Activated naive CD8-positive, alpha-beta T cell treated with anti-CD3 and anti-CD28 coated beads, Interleukin-2, amount 10 ng/mL, durations not matched to agents 7 days and 5 days (primary cell): ENCODE measurements at regions not wholly inside any gene's neighbourhood (a gene's known extent, or its start where the extent isn't known, plus 50 kb on each side); places are given as distances from the start of the nearest gene placed in this dataset.

Source experiments
- ATAC-seq: fragments of 150-1000 bp; cut with Tn5 transposase; one replicate; pipeline ENCODE4 v1.10.0; 2021; ENCODE audit warnings: low read depth, moderate library complexity
- POLR2A ChIA-PET: fragments of 350-600 bp; sonication (Branson Sonifier 250); formaldehyde crosslinking; loops from one replicate; lab custom pipeline; 2021; ENCODE audit warnings: antibody characterized with exemption; lab: Charles Lee
- DNase-seq: peaks from one replicate; pipeline ENCODE4 v3.0.0; 2021
- H3K27ac Mint-ChIP-seq: one replicate; pipeline ENCODE4 v1.8.0; 2022; ENCODE audit warnings: mild to moderate bottlenecking, mixed read lengths
- H3K27me3 Mint-ChIP-seq: one replicate; pipeline ENCODE4 v1.8.0; 2022; ENCODE audit warnings: mild to moderate bottlenecking, moderate library complexity, mixed read lengths
- H3K36me3 Mint-ChIP-seq: one replicate; pipeline ENCODE4 v1.8.0; 2021; ENCODE audit warnings: mild to moderate bottlenecking, mixed read lengths
- H3K4me1 Mint-ChIP-seq: one replicate; pipeline ENCODE4 v1.8.0; 2021; ENCODE audit warnings: mixed read lengths
- H3K4me3 Mint-ChIP-seq: one replicate; pipeline ENCODE4 v1.8.0; 2022; ENCODE audit warnings: mild to moderate bottlenecking, moderate library complexity, mixed read lengths
- H3K9me3 Mint-ChIP-seq: one replicate; pipeline ENCODE4 v1.8.0; 2021; ENCODE audit warnings: mixed read lengths

DNA sequence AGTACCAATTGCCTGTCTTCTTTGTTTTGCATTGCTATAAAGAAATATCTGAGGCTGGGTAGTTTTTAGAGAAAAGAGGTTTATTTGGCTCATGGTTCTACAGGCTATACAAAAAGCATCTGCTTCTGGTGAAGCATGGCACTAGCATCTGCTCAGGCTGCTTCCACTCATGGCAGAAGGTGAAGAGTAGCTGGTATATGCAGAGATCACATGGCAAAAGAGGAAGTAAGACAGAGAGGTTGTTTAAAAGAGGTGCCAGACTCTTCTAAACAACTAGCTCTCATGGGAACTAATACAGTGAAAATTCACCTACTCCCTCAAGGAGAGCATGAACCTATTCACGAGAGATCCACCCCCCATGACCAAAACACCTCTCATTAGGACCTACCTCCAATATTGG is 56.7 kb upstream of the GUCA2B start:
- Mint-ChIP-seq H3K9me3 (peaks cover 11% of the 10 kb centered on the region), H3K27me3 (peaks cover 36% of the 10 kb centered on the region), H3K4me1 (no peaks in the 10 kb centered on the region), H3K36me3 (no peaks in the 10 kb centered on the region), H3K27ac (no peak overlapping the region), H3K4me3 (no peak overlapping the region)
- POLR2A ChIA-PET = no interaction called here
- ATAC-seq (no peak), DNase-seq (no peak)

DNA sequence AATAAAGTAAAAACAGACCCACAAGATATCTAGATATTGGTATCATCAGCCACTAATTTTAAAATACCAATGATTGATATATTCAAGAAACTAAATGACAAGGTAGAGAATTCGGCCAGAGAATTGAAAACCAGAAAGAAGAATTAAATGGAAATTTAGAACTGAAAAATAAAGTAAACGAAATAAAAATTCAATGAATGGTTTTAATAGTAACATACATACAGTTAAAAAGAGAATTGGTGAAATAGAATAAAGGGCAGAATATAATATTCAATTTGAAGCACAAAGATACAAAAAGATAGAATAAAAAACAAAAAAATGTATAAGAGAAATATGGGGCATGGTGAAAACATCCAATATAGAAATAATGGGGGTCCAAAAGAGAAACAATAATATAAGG is 64.0 kb upstream of the GUCA2B start:
- peaks cover 19% of the 10 kb centered on the region for H3K27me3 Mint-ChIP-seq
- ATAC-seq = no peak

DNA sequence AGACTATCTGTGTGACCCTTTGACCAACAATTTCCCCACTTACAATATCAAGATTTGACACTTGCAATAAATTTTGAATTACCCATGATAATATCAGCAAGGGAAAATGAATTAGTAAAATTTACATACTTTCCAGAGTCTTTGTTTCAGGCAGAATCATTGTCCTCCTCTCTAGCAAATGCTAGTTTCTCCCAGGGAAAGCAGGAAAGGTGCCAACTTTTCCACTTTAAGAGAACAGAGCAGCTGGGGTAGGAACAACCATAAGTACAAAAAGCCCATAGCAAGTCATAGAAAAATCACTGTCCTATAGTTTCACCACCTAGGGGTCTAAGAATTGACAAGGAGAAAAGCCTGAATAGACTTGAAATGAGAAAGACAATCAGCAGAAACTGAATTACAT is 67.1 kb upstream of the GUCA2B start:
- H3K27ac Mint-ChIP-seq = no peak overlapping the region
- H3K9me3 Mint-ChIP-seq = peaks cover 12% of the 10 kb centered on the region
- H3K4me1 Mint-ChIP-seq = peaks cover 3% of the 10 kb centered on the region
- no peaks in the 10 kb centered on the region for H3K36me3 Mint-ChIP-seq
- ATAC-seq (no peak), DNase-seq (no peak)
- POLR2A ChIA-PET = no interaction called here
- H3K4me3 Mint-ChIP-seq = no peak overlapping the region
- H3K27me3 Mint-ChIP-seq = peaks cover 19% of the 10 kb centered on the region

More for the DNA sequence above, 64.0 kb upstream of the GUCA2B start:
- Mint-ChIP-seq H3K4me1 (peaks cover 3% of the 10 kb centered on the region), H3K9me3 (peaks cover 14% of the 10 kb centered on the region), H3K4me3 (no peak overlapping the region), H3K36me3 (no peaks in the 10 kb centered on the region), H3K27ac (no peak overlapping the region)
- POLR2A ChIA-PET = interaction anchor here (0.6 kb wide), 1 partner anchor 531 kb away, joined by 4 read pairs; no protein-coding TSS in a partner anchor
- DNase-seq = no peak

DNA sequence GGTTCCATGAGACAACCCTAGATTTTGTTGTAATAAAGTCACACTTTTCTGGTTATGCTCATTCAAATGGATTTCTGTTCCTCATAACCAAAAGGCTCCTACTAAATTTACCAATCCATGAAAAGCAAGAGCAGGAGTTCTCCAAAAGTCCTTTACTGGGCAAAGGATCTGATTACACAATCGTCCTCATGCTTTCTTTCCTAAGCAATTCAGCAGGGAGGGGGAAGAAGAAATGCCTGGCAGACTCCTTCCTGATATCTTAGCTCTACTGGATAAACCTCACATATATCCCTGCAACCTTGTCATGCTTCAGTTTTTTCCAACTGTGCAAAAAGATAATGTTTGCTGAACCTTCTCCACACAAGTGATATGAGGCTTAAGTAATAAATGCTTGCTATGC is 67.6 kb upstream of the GUCA2B start:
- POLR2A ChIA-PET = no interaction called here
- DNase-seq = no peak
- Mint-ChIP-seq H3K27me3 (peaks cover 19% of the 10 kb centered on the region), H3K36me3 (no peaks in the 10 kb centered on the region), H3K4me3 (no peak overlapping the region), H3K9me3 (peaks cover 12% of the 10 kb centered on the region), H3K27ac (no peak overlapping the region), H3K4me1 (peaks cover 3% of the 10 kb centered on the region)
- no peak for ATAC-seq

DNA sequence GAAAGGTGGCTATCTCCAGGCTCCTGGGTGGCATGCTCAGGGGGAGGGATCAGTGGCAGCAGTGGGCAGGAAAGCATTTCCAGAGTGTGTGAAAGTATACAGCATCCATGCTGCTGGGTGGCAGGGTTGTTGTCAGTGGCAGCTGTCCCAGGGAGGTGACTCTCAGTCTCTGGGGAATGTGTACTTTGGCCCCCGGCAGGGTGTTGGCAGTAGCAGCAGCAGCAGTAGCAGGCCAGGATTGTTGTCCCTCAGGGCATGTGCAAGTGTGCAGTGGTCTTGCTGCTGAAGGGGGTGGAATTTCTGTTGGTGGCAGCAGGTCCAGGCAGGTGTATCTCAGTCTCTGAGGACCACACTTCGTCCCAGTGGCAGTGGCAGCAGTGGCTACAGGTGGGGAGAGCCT is 71.7 kb upstream of the GUCA2B start:
- Mint-ChIP-seq H3K4me3 (no peak overlapping the region), H3K27me3 (peaks cover 18% of the 10 kb centered on the region), H3K4me1 (peaks cover 3% of the 10 kb centered on the region), H3K27ac (no peak overlapping the region), H3K9me3 (peaks cover 7% of the 10 kb centered on the region), H3K36me3 (no peaks in the 10 kb centered on the region)
- POLR2A ChIA-PET = no interaction called here
- DNase-seq (no peak), ATAC-seq (no peak)

DNA sequence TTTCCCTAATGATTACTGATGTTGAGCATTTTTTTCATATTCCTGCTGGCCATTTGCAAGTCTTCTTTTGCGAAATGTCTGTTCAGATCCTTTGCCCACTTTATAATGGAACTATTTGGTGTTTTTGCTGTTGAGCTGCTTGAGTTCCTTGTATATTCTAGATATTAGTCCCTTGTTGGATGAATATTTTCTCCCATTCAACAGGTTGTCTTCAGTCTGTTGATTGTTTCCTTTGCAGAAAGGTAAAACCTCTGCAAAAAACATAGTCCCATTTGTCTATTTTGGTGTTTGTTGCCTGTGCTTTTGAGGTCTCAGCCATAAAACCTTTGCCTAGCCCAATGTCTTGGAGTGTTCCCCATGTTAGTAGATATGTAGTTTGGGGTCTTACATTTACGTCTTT is 78.0 kb upstream of the GUCA2B start:
- ATAC-seq (no peak), DNase-seq (no peak)
- Mint-ChIP-seq H3K4me1 (no peaks in the 10 kb centered on the region), H3K27ac (no peak overlapping the region), H3K27me3 (peaks cover 55% of the 10 kb centered on the region), H3K9me3 (peaks cover 3% of the 10 kb centered on the region), H3K36me3 (peaks cover 2% of the 10 kb centered on the region), H3K4me3 (no peak overlapping the region)
- POLR2A ChIA-PET = no interaction called here

DNA sequence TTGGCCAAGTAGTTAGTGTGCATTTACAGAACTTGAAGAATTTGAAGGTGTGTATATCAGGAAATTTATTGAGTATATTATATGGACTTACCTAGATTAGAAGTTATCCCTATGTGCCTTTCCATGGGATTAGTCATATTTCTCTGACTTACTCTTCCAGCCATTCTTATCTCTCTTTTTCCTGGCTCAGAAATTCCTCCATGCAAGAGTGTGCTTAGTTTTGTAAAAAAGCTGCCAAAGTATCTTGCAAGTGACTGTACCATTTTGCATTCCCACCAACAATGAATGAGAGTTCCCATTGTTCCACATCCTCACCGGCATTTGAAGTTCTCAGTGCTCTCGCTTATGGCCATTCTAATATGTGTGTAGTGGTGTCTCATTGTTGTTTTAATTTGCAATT is 82.2 kb upstream of the GUCA2B start:
- peaks cover 2% of the 10 kb centered on the region for H3K36me3 Mint-ChIP-seq

DNA sequence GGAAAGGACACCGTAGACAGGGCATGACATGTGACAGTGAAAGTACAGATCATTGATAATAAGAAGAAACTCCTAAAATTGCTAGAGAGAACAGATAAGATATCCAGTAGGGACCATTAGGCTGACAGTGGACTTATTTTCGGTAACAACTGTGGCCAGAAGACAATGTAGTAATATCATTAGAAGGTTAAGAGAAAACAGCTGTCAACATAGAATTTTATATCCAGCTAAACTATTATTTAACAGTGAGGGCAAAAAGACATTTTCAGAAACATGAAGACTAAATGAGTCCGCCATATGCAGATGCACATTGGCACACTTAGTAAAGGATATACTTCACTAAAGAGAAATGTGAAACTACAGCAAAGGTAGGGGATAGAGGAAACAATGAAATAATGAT is 95.4 kb upstream of the GUCA2B start:
- Mint-ChIP-seq H3K27me3 (peaks cover 28% of the 10 kb centered on the region), H3K4me1 (no peaks in the 10 kb centered on the region), H3K36me3 (peaks cover 3% of the 10 kb centered on the region), H3K9me3 (peaks cover 17% of the 10 kb centered on the region), H3K4me3 (no peak overlapping the region), H3K27ac (no peak overlapping the region)
- DNase-seq = no peak
- POLR2A ChIA-PET = no interaction called here
- ATAC-seq = no peak

More for the DNA sequence above, 82.2 kb upstream of the GUCA2B start:
- no peak for ATAC-seq
- Mint-ChIP-seq H3K4me1 (no peaks in the 10 kb centered on the region), H3K9me3 (no peaks in the 10 kb centered on the region), H3K27ac (no peak overlapping the region), H3K4me3 (no peak overlapping the region), H3K27me3 (peaks cover 60% of the 10 kb centered on the region)
- POLR2A ChIA-PET = no interaction called here
- DNase-seq = no peak

DNA sequence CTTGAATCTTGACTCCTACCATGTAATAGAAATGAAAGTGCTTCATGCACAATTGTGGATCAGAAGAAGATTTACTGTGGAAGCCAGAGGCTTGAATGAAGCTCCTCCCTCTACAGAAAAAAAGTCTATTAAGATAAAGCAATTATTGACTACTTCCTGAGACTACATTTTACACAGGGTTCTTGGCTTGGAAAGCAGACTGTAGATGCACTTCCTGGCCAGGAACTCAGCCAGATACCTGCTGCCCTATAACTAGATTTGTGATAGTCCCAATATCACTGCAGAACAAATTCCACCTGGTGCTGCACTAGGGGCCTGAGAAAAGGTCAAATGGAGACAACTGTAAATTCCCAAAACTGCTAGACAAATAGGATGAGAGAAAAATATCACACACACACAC is 96.8 kb upstream of the GUCA2B start:
- no peak overlapping the region for H3K4me3 Mint-ChIP-seq
- ATAC-seq (no peak), DNase-seq (no peak)
- H3K9me3 Mint-ChIP-seq = peaks cover 17% of the 10 kb centered on the region
- POLR2A ChIA-PET = no interaction called here
- H3K27ac Mint-ChIP-seq = no peak overlapping the region
- H3K36me3 Mint-ChIP-seq = peaks cover 3% of the 10 kb centered on the region
- peaks cover 19% of the 10 kb centered on the region for H3K27me3 Mint-ChIP-seq
- H3K4me1 Mint-ChIP-seq = no peaks in the 10 kb centered on the region

DNA sequence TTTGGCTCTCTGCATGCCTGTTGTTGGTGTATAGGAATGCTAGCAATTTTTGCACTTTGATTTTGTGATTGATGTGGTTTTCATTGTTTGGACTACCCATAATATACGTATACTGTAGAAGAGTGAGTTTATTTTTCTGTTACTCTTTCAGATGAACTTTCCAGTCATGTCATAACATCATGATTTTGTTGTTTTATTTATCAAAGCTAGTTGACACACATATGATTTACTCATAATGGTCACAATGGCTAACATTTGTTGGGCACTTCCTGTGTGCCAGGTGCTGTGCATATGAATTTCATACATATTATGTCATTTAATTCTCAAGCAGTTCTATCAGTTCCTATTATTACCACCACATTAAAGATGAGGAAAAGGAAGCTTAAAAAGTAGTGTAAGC is 98.1 kb upstream of the GUCA2B start:
- DNase-seq (no peak), ATAC-seq (no peak)
- Mint-ChIP-seq H3K36me3 (peaks cover 3% of the 10 kb centered on the region), H3K4me1 (no peaks in the 10 kb centered on the region), H3K27ac (no peak overlapping the region), H3K4me3 (no peak overlapping the region), H3K27me3 (peaks cover 27% of the 10 kb centered on the region), H3K9me3 (peaks cover 17% of the 10 kb centered on the region)
- POLR2A ChIA-PET = no interaction called here

DNA sequence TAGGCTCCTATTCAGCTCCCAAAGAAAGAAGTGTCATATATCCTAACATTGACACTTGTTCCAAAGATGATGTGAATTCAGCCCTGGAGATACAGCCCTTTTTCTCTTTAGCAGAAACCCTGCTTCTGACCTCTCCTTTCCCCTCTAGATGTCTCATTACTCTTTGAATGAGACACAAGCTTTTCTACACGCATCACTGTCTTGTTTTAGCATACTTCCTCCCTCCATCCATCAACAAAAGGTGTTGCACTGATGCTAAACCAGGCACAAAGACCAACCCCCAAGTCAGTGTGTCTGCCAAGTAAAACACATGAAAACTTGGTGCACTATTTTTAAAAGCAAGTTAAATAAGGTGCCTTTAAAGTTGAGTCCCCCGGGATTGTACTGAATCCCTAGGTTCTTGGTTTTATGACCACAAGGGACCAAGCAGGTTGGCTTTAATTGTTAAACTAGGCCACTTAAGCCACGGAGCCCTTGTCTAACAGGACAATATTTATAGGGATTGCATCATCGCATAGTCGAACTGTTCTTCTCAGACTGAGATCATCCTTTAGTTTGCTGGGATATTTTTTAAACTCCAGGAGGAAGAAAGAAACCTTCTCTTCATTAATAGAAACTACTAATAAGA is 101.0 kb upstream of the GUCA2B start:
- Mint-ChIP-seq H3K4me3 (no peak overlapping the region), H3K27me3 (peaks cover 30% of the 10 kb centered on the region)
- POLR2A ChIA-PET = no interaction called here

DNA sequence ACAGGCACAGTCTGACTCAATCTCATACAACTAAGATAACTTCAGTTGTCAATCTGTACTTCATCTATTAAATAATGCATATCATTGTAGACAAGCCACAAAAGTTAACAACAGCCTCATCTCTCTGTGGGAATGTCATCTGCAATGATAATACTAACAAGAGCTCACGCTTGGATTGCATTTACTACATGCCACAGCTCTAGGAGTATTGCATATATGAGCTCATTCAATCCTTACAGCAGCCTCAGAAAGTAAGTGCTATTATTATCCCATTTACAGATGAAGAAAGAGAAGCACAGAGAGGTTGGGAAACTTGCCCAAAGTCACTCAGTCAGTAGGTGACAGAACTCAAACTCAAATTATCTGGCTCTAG is 105.7 kb upstream of the GUCA2B start:
- POLR2A ChIA-PET = no interaction called here
- no peaks in the 10 kb centered on the region for H3K9me3 Mint-ChIP-seq
- ATAC-seq (no peak), DNase-seq (no peak)
- H3K27ac Mint-ChIP-seq = no peak overlapping the region
- H3K27me3 Mint-ChIP-seq = peaks cover 28% of the 10 kb centered on the region
- no peak overlapping the region for H3K4me3 Mint-ChIP-seq
- H3K36me3 Mint-ChIP-seq = no peaks in the 10 kb centered on the region
- no peaks in the 10 kb centered on the region for H3K4me1 Mint-ChIP-seq

More for the DNA sequence above, 101.0 kb upstream of the GUCA2B start:
- peaks cover 8% of the 10 kb centered on the region for H3K9me3 Mint-ChIP-seq
- no peak overlapping the region for H3K27ac Mint-ChIP-seq
- peaks cover 1% of the 10 kb centered on the region for H3K36me3 Mint-ChIP-seq
- ATAC-seq (no peak), DNase-seq (no peak)
- H3K4me1 Mint-ChIP-seq = no peaks in the 10 kb centered on the region

DNA sequence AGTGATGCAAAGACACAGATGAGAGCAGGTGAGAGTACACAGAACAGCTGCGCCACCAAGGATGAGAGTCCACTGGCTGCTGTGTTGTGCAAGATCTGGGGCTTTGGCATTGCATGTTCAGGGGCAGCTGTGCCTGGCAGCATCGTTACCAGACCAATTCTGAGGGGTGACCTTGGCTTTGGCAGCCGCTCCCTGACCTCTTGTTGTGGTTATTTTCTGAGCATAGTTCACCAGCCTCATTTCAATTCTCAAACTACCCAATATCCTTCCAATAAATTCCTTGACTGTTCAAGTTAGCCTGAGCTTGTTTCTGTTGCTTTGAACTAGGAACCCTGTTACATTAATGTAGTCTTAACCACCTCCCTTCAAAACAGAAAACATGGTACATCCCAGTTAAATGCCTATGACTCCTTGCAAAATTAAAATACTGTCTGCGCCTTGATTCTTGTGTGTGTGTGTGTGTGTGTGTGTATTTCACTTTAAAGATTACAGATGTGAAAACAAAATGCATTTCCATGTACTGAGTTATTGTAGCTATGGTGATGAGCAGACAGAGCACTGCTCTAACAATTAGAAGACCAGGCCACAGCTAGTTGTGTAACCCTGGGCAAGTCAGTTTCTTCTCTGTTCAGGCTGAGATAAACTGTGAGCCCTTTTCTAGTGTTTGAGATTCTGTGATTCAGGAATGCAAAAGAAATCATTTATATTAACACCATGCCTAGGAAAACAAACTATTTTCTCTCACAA is 106.3 kb upstream of the GUCA2B start:
- no peak overlapping the region for H3K27ac Mint-ChIP-seq
- ATAC-seq (no peak), DNase-seq (no peak)
- H3K4me3 Mint-ChIP-seq = no peak overlapping the region
- POLR2A ChIA-PET = no interaction called here
- H3K9me3 Mint-ChIP-seq = no peaks in the 10 kb centered on the region
- no peaks in the 10 kb centered on the region for H3K4me1 Mint-ChIP-seq
- no peaks in the 10 kb centered on the region for H3K36me3 Mint-ChIP-seq
- H3K27me3 Mint-ChIP-seq = peaks cover 24% of the 10 kb centered on the region

DNA sequence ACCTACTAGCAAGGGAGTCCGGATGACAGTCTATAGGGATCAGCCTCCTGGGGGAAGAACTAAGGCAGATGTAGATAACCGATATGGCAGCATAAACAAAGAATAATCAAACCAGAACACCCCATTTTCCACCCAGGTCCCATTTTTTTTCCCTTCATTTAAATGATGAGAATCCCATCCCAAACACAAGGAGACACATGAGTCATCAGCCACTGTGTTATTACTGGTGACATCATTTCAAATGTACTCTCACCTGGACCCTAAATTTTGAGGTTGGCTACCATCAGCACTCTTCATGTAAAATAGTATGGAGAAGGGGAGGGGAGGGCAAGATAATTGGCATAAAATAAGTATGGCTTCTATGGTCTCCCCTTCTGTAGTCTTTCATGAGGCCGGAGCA is 108.9 kb upstream of the GUCA2B start:
- POLR2A ChIA-PET = no interaction called here
- DNase-seq (no peak), ATAC-seq (no peak)
- Mint-ChIP-seq H3K27me3 (peaks cover 12% of the 10 kb centered on the region), H3K4me1 (no peaks in the 10 kb centered on the region), H3K36me3 (no peaks in the 10 kb centered on the region), H3K4me3 (no peak overlapping the region), H3K27ac (no peak overlapping the region), H3K9me3 (no peaks in the 10 kb centered on the region)
